GM21825 (cell line): ENCODE measurements at regions not wholly inside any gene's neighbourhood (a gene's known extent, or its start where the extent isn't known, plus 50 kb on each side); places are given as distances from the start of the nearest gene placed in this dataset.

Experiments used
- ATAC-seq: cut with Tn5 transposase; IDR thresholded peaks from one replicate; pipeline ENCODE4 v1.9.1; 2021; ENCODE audit warnings: mild to moderate bottlenecking, moderate library complexity; ENCODE audit not compliant: unreplicated experiment

GRCh38 chr6:40946738-40947301 lies 92.2 kb downstream of the UNC5CL start:
- no peak for ATAC-seq

DNA sequence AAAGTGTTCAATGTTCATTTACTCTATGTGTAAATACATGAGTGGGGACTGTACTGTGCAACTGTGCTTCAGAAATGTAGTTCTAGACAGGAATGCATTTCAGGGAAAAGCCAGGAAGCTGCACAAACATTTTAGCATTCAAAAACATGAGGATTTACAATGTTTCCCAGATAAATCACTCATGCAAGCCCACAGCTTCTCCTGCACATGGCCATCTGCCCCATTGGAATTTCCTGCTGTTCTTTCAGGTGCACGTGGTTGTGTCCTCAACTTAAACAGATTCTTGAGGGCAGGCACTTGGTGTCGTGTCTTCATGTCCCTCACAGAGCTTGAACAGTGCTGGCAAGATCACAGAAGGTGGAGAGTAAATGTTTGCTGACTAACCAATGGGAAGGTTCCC lies 101.5 kb downstream of the UNC5CL start:
- ATAC-seq, result no peak

DNA sequence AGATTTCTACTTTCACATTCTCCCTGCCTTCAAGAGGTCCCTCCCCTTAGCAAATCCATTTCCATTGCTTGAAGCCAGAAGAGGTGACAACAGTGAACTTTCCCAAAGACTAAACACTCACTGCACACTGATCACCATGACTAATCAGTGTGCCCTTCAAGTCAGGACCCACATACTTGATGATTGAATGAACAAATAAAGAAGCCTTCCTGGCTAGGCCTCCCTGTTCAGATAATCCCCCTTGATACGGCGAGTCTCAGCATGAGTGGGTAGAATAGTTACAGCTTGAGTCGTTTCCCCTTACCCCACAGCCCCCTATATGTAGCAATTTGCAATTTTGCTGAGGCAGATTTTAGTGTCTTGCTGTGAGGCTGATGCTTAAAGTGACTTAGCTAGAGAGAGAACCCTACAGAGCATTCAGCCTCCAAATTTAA lies 102.2 kb downstream of the UNC5CL start:
- no peak for ATAC-seq

GRCh38 chr6:40933864-40934263 lies 105.2 kb downstream of the UNC5CL start:
- ATAC-seq, result no peak

DNA sequence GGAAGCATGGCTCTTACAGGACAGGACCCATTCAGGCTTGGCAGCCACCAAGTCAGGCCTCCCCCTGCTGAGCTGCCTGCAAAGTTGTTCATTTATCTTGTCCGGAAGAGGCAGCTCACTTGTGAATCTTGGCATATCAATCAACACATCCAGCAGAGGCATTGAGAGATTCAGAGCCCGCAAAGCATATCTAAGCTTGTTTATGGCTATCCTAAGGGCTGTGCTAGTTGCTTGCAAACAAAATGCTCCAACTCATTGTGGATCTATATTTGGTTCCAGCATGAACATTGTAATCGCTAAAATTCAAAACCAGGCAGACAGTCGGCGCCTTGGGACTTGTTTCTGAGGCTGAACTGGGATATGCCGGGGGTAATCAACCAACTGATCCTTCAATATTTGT lies 106.1 kb downstream of the UNC5CL start:
- ATAC-seq, result no peak

GRCh38 chr6:40932366-40932765 lies 106.7 kb downstream of the UNC5CL start:
- ATAC-seq, result no peak

GRCh38 chr6:40931931-40932330 lies 107.1 kb downstream of the UNC5CL start:
- ATAC-seq, result no peak

- ATAC-seq, result no peak
Observed at GRCh38 chr6:40930555-40930954, 108.5 kb downstream of the UNC5CL start.

- ATAC-seq, result no peak
Observed at GRCh38 chr6:40930045-40930444, 109.0 kb downstream of the UNC5CL start.

- no peak for ATAC-seq
Observed at GRCh38 chr6:40929176-40929575, 109.8 kb downstream of the UNC5CL start.

DNA sequence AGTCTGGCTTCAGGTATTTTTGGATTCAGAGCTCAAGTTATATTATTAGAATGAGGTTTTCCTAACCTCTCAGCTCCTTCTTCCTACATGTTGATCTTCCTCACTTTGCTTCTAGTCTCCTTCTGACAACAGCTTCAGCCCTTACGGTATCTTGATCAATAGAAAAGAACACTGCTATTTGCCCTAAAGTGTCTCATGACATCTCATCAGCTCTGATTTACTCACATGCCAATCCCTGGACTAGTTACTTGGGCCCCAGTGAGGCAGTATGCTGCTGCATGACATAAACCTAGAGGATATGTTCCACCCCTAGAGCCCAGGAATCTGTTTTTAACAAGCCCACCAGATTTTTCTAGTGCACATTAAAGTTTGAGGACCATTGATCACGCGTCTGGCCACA lies 110.3 kb downstream of the UNC5CL start:
- no peak for ATAC-seq

DNA sequence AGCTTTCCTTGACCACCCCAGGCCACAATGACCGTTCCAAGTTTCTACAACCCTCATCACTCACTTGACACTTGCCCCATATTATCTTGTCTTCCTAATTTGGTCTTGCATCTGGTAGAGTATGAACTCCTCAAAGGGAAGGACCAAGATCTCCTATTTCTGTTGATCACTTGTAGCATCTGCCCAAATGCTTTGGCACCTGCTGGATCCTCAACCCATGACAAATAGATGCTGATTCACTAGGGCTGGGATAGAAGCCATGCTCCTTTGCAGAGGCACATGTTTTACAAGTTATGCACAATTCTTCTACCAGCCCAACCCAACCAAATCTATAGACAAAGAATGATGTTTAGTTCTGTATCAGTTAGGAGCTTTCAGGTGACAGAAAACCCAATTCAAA lies 110.7 kb downstream of the UNC5CL start:
- no peak for ATAC-seq

DNA sequence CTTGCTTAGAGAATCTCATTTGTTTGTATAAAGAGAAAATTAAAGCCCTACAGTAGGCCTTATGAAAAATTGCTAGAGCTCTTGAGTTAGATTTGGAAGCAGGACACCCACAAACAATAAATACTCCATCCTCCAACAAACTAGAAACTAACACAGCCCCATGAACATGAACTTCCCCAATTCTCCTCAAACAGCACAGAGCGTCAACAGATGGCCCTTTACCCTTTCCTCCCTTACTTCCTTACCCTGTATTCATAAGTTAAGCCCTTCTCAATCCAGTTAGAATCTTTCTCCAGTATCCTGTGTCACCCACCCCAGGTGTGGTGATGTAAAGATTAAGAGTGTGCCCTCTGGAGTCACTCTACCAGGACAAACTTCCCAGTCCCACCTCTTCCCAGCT lies 113.7 kb downstream of the UNC5CL start:
- no peak for ATAC-seq

DNA sequence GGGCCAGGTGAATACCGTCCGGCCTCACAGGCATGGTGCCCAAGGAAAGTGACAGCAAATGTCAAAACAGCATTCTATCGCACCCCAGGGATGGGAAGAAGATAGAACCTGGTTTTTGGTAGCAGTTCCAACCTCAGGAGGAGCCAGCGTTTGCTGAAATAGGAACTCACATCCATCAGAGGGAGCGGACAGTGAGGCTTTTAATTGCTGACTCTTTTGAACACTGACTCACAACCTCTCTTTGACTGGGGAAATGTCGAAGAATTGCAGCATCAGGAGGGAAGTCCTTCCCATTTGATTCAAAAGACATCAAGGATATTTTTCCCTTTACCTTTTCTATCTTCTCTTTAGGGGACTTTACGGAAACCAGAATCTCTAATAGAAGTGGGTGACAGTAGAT lies 114.2 kb downstream of the UNC5CL start:
- no peak for ATAC-seq

GRCh38 chr6:40923880-40924279 lies 115.1 kb downstream of the UNC5CL start:
- no peak for ATAC-seq

GRCh38 chr6:40923326-40923725 lies 115.7 kb downstream of the UNC5CL start:
- no peak for ATAC-seq

- ATAC-seq, result no peak
Observed at GRCh38 chr6:40922281-40922680, 116.7 kb downstream of the UNC5CL start.

DNA sequence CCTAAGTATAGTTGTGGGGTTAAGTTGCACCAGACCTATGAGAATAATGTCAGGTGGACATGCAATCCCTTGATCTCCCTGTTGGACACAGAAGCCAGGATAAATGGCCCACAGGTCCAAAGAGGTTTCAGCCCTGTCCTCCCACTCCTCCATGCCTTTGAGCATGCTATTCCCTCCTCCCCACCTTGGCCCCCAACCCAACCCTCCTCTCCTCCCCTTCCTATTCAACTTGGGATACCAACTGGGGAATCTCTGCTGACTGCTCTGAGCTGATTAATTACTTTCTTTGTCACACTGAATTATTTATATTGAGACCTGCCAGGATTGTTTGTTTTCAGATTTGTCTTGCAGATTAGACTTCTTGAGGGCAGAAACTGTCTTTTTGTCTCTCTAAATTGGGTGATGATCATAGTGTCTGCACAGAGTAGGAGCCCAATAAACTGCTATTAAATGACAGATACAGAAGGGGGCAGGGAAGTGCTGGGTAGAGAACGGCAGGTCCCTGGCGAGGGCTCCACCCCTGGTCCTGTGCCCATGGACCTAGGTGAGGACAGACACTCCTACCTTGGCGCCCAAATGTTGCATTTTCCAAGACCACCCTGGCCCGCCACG lies 120.9 kb downstream of the UNC5CL start:
- no peak for ATAC-seq

GRCh38 chr6:40917603-40918002 lies 121.4 kb downstream of the UNC5CL start:
- ATAC-seq, result no peak

- no peak for ATAC-seq
Observed at GRCh38 chr6:40916845-40917244, 122.2 kb downstream of the UNC5CL start.

- no peak for ATAC-seq
Observed at GRCh38 chr6:40915165-40915564, 123.9 kb downstream of the UNC5CL start.

GRCh38 chr6:40914005-40914404 lies 125.0 kb downstream of the UNC5CL start:
- no peak for ATAC-seq
